Neural cell (in vitro differentiated cells): ENCODE measurements at regions not wholly inside any gene's neighbourhood (a gene's known extent, or its start where the extent isn't known, plus 50 kb on each side); places are given as distances from the start of the nearest gene placed in this dataset.

Experiments used
- H2AFZ ChIP-seq: fragments of 200-600, 300-800 bp; sonication (generic), shearing (Covaris generic); 2 replicates; pipeline ENCODE4 v1.6.0; 2014; ENCODE audit warnings: low read depth, mild to moderate bottlenecking, antibody characterized with exemption, low read length, moderate library complexity
- H3F3A ChIP-seq: fragments of 200-600 bp; shearing (Covaris generic); 2 replicates; pipeline ENCODE4 v1.6.1; 2016; ENCODE audit warnings: mild to moderate bottlenecking, moderate library complexity, mixed read lengths, antibody characterized with exemption, low read length; ENCODE audit not compliant: insufficient read depth, poor library complexity, severe bottlenecking
- H3K27ac ChIP-seq: fragments of 200-600, 300-800 bp; sonication (generic), shearing (Covaris generic); 2 replicates; pipeline ENCODE4 v1.5.1; 2014; ENCODE audit warnings: mild to moderate bottlenecking, low read length, moderate library complexity
- H3K27me3 ChIP-seq: fragments of 300-800, 200-600 bp; sonication (generic), shearing (Covaris generic); 2 replicates; pipeline ENCODE4 v1.6.0; 2014; ENCODE audit warnings: mild to moderate bottlenecking, low read depth, low read length, moderate library complexity; ENCODE audit not compliant: insufficient read depth
- H3K36me3 ChIP-seq: fragments of 300-800, 200-600 bp; sonication (generic), shearing (Covaris generic); 2 replicates; pipeline ENCODE4 v1.5.1; 2014; ENCODE audit warnings: mild to moderate bottlenecking, antibody characterized with exemption, low read length, moderate library complexity; ENCODE audit not compliant: insufficient read depth
- H3K4me2 ChIP-seq: fragments of 300-800, 200-600 bp; sonication (generic), shearing (Covaris generic); 2 replicates; pipeline ENCODE4 v1.6.0; 2014; ENCODE audit warnings: mild to moderate bottlenecking, low read length
- H3K4me3 ChIP-seq: fragments of 300-800, 200-600 bp; sonication (generic), shearing (Covaris generic); 2 replicates; pipeline ENCODE4 v1.5.1; 2014; ENCODE audit warnings: mild to moderate bottlenecking, low read length, moderate library complexity
- H3K79me2 ChIP-seq: fragments of 200-600 bp; shearing (Covaris generic); replicated peaks from 2 replicates; pipeline ENCODE4 v1.6.0; 2014; ENCODE audit warnings: mild to moderate bottlenecking, low read length, moderate library complexity; ENCODE audit not compliant: insufficient read depth
- H3K9ac ChIP-seq: fragments of 300-800, 200-600 bp; sonication (generic), shearing (Covaris generic); 2 replicates; pipeline ENCODE4 v1.6.1; 2016; ENCODE audit warnings: mild to moderate bottlenecking, low read length, mixed read lengths
- H3K9me2 ChIP-seq: fragments of 200-600 bp; shearing (Covaris generic); 2 replicates; pipeline ENCODE4 v1.6.1; 2016; ENCODE audit warnings: mild to moderate bottlenecking, low read length, mixed read lengths; ENCODE audit not compliant: insufficient read depth
- H3K9me3 ChIP-seq: fragments of 200-600, 300-800 bp; sonication (generic), shearing (Covaris generic); 2 replicates; pipeline ENCODE4 v1.6.1; 2016; ENCODE audit warnings: mild to moderate bottlenecking, mixed run types, low read length, moderate library complexity, mixed read lengths
- H4K20me1 ChIP-seq: fragments of 200-600 bp; shearing (Covaris generic); 2 replicates; pipeline ENCODE4 v1.6.1; 2016; ENCODE audit warnings: mild to moderate bottlenecking, mixed run types; ENCODE audit not compliant: insufficient read depth
- EP300 ChIP-seq: fragments of 450-650 bp; conservative IDR thresholded peaks from 2 replicates; pipeline ENCODE4 v1.6.1; 2014; ENCODE audit warnings: antibody characterized with exemption, mild to moderate bottlenecking, moderate library complexity; ENCODE audit not compliant: poor library complexity, severe bottlenecking
- EZH2 ChIP-seq: fragments of 200-600, 300-800 bp; shearing (Covaris generic), sonication (generic); IDR thresholded peaks from 2 replicates; pipeline ENCODE4 v1.6.1; 2014; ENCODE audit warnings: antibody characterized with exemption, low read length, borderline replicate concordance, mild to moderate bottlenecking; ENCODE audit not compliant: insufficient read depth, poor library complexity, severe bottlenecking
- MXI1 ChIP-seq: fragments of 450-650 bp; conservative IDR thresholded peaks from 2 replicates; pipeline ENCODE4 v1.6.1; 2014; ENCODE audit warnings: antibody characterized with exemption, mild to moderate bottlenecking; ENCODE audit not compliant: poor library complexity, severe bottlenecking
- POLR2AphosphoS5 ChIP-seq: IDR thresholded peaks from 2 replicates; pipeline ENCODE4 v1.6.1; 2012
- RAD21 ChIP-seq: fragments of 450-650 bp; conservative IDR thresholded peaks from 2 replicates; pipeline ENCODE4 v1.6.1; 2014; ENCODE audit warnings: antibody characterized with exemption, mild to moderate bottlenecking, moderate library complexity
- SMC3 ChIP-seq: fragments of 450-650 bp; conservative IDR thresholded peaks from 2 replicates; pipeline ENCODE4 v1.6.1; 2014; ENCODE audit warnings: antibody characterized with exemption, mild to moderate bottlenecking, moderate library complexity; ENCODE audit not compliant: poor library complexity
- TAF1 ChIP-seq: IDR thresholded peaks from 2 replicates; pipeline ENCODE4 v1.6.1; 2012; ENCODE audit warnings: low read depth
- TF ChIP-seq, protein P1 (sequence below): fragments of 450-650 bp; IDR thresholded peaks from 2 replicates; pipeline ENCODE4 v1.5.1; 2014; ENCODE audit warnings: antibody characterized with exemption, mild to moderate bottlenecking, moderate library complexity; ENCODE audit not compliant: poor library complexity, severe bottlenecking
- TF ChIP-seq, protein P2 (sequence below): IDR thresholded peaks from 2 replicates; pipeline ENCODE4 v1.6.1; 2012; ENCODE audit warnings: borderline replicate concordance

DNA sequence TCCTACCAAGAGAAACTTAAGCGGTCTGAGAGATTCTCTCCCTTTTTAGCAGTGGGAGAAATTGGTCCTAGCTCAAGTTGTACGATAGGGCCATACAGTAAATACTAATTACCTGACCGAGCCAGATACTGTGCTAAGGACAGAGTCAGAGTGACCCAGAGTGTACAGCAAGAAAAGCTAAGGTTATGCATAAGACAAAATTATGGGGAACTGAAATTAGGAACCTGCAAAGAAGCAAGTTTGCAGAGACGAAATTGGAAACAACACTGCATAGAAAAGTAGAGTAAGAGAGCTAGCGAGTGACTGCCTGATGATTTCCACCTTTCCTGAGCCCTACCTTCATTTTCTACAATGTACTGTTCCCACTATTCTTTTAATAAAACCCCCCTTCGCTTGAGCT lies 278.1 kb downstream of the NKX6-1 start:
- Histone ChIP-seq H2AFZ (no peak overlapping the region), H4K20me1 (no peaks in the 10 kb centered on the region), H3K9ac (no peak overlapping the region), H3K27me3 (no peaks in the 10 kb centered on the region), H3K4me3 (no peak overlapping the region), H3K36me3 (no peaks in the 10 kb centered on the region), H3F3A (no peaks in the 10 kb centered on the region), H3K79me2 (no peaks in the 10 kb centered on the region), H3K4me2 (no peak overlapping the region), H3K27ac (no peak overlapping the region), H3K9me2 (no peaks in the 10 kb centered on the region), H3K9me3 (no peaks in the 10 kb centered on the region)
- TF ChIP-seq, protein P1, sequence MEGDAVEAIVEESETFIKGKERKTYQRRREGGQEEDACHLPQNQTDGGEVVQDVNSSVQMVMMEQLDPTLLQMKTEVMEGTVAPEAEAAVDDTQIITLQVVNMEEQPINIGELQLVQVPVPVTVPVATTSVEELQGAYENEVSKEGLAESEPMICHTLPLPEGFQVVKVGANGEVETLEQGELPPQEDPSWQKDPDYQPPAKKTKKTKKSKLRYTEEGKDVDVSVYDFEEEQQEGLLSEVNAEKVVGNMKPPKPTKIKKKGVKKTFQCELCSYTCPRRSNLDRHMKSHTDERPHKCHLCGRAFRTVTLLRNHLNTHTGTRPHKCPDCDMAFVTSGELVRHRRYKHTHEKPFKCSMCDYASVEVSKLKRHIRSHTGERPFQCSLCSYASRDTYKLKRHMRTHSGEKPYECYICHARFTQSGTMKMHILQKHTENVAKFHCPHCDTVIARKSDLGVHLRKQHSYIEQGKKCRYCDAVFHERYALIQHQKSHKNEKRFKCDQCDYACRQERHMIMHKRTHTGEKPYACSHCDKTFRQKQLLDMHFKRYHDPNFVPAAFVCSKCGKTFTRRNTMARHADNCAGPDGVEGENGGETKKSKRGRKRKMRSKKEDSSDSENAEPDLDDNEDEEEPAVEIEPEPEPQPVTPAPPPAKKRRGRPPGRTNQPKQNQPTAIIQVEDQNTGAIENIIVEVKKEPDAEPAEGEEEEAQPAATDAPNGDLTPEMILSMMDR, result no peak
- TF ChIP-seq SMC3 (no peak), EP300 (no peak), EZH2 (no peak), POLR2AphosphoS5 (no peak), TAF1 (no peak), RAD21 (no peak), MXI1 (no peak)
- TF ChIP-seq, protein P2, sequence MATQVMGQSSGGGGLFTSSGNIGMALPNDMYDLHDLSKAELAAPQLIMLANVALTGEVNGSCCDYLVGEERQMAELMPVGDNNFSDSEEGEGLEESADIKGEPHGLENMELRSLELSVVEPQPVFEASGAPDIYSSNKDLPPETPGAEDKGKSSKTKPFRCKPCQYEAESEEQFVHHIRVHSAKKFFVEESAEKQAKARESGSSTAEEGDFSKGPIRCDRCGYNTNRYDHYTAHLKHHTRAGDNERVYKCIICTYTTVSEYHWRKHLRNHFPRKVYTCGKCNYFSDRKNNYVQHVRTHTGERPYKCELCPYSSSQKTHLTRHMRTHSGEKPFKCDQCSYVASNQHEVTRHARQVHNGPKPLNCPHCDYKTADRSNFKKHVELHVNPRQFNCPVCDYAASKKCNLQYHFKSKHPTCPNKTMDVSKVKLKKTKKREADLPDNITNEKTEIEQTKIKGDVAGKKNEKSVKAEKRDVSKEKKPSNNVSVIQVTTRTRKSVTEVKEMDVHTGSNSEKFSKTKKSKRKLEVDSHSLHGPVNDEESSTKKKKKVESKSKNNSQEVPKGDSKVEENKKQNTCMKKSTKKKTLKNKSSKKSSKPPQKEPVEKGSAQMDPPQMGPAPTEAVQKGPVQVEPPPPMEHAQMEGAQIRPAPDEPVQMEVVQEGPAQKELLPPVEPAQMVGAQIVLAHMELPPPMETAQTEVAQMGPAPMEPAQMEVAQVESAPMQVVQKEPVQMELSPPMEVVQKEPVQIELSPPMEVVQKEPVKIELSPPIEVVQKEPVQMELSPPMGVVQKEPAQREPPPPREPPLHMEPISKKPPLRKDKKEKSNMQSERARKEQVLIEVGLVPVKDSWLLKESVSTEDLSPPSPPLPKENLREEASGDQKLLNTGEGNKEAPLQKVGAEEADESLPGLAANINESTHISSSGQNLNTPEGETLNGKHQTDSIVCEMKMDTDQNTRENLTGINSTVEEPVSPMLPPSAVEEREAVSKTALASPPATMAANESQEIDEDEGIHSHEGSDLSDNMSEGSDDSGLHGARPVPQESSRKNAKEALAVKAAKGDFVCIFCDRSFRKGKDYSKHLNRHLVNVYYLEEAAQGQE, result no peak

DNA sequence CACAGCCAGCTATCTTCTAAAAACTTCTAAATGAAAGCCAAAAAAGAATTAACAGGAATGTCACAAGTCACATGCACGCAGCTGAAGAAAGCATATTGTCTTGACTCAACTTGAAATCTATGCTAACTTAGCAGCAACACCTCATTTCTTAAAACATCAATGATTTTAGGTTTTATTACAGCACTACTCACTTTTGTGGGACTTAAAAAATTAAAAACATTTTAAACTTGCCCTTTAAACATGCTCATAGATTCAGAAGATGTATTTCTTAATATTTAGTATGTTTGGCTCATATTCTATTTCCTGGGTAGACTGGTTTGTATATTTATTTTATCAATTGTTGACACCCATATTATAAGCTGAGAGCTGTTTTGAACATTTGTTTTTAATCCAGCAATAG lies 279.4 kb downstream of the NKX6-1 start:
- no peaks in the 10 kb centered on the region for H3K9me2 ChIP-seq
- H3K9ac ChIP-seq, result no peak overlapping the region
- no peaks in the 10 kb centered on the region for H3K79me2 ChIP-seq
- TF ChIP-seq, protein P1, result no peak
- TF ChIP-seq TAF1 (no peak), POLR2AphosphoS5 (no peak), SMC3 (no peak), EZH2 (no peak), RAD21 (no peak), MXI1 (no peak)
- TF ChIP-seq, protein P2, result no peak
- no peaks in the 10 kb centered on the region for H3K27me3 ChIP-seq
- H4K20me1 ChIP-seq, result no peaks in the 10 kb centered on the region
- H3K9me3 ChIP-seq, result no peaks in the 10 kb centered on the region
- no peaks in the 10 kb centered on the region for H3F3A ChIP-seq
- no peak overlapping the region for H3K4me3 ChIP-seq
- H2AFZ ChIP-seq, result no peak overlapping the region
- no peak overlapping the region for H3K4me2 ChIP-seq
- H3K27ac ChIP-seq, result no peak overlapping the region
- H3K36me3 ChIP-seq, result no peaks in the 10 kb centered on the region
